Stimulated activated CD4-positive, alpha-beta T cell treated with anti-CD3 and anti-CD28 coated beads, Interleukin-4, amount 100 ng/mL, for 48 hours (primary cell): ENCODE measurements at regions not wholly inside any gene's neighbourhood (a gene's known extent, or its start where the extent isn't known, plus 50 kb on each side); places are given as distances from the start of the nearest gene placed in this dataset.
"Not testable (repeated sequence)": the region's sequence is repeated elsewhere in the genome, so short reads cannot be mapped to it uniquely, and the experiment has no call there.

ENCODE experiments used
- DNase-seq, 2 donors: peaks; one replicate each; pipeline ENCODE4 v3.0.0-alpha.2; 2020; ENCODE audit warnings: low read depth in 2 of 2

- DNase-seq = no peak
These were observed 85.1 kb downstream of the GNL3L start for GRCh38 chrX:54615109-54615508.

- DNase-seq = no peak
These were observed 103.6 kb downstream of the GNL3L start for GRCh38 chrX:54633641-54634040.

- no peak for DNase-seq
These were observed 109.0 kb downstream of the GNL3L start for GRCh38 chrX:54639018-54639345.

- peak; percentile 85 to 90 for DNase-seq
These were observed 109.5 kb downstream of the GNL3L start for GRCh38 chrX:54639346-54640102.

GRCh38 chrX:54640103-54640690 is 110.2 kb downstream of the GNL3L start:
- DNase-seq = no peak

- DNase-seq = no peak
These were observed 110.7 kb downstream of the GNL3L start for GRCh38 chrX:54640736-54641135.

GRCh38 chrX:54641530-54641929 is 111.5 kb downstream of the GNL3L start:
- no peak for DNase-seq

GRCh38 chrX:54647607-54648006 is 117.6 kb downstream of the GNL3L start:
- not testable (repeated sequence) for DNase-seq

- no peak for DNase-seq
These were observed 129.5 kb downstream of the GNL3L start for GRCh38 chrX:54659547-54659946.

DNA sequence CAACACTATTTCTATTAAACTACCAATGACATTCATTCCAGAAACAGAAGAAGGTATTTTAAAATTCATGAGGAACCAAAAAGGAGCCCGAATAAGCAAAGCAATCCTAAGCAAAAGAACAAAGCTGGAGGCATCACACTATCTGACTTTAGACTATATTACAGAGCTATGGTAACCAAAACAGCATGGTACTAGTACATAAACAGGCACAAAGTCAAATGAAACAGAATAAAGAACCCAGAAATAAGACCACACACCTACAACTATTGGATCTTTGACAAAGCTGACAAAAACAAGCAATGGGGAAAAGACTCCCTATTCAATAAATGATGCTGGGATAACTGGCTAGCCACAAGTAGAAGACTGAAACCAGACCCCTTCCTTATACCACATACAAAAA is 122.3 kb downstream of the ITIH6 start:
- DNase-seq = no peak

GRCh38 chrX:54695231-54695630 is 102.8 kb downstream of the ITIH6 start:
- no peak for DNase-seq

DNA sequence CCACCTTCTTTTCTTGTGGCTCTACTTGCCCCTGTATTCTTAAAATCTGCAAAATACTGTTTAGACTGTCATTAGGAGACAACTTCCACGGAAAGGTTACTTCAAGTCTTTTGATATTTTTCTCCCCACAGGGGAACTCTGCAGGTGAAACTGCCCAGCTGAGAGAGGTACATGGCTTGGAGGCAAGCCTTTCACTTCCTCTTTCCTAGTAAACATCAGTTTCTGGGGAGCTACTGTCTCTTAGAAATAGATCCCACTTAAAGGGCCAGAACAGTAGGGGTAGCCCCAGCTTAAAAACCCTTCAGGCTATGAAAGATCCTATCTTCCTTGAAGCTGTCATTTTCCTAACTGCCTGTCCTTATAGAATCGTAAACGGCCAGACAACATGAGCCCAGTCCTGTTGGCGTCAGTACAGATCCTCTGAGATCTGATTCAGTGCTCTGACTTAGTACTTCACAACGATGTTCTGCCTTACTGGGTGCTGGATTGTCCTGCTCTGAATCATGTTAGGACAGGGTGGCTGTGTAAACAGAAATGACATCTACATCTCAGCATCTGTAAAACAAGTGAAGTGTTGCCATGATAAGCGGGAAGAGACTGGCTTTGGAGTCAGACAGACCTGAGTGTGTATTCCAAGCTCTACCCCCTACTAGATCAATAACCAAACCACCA is 102.1 kb downstream of the ITIH6 start:
- DNase-seq = no peak
